ENCODE measurements at regions not wholly inside any gene's neighbourhood (a gene's known extent, or its start where the extent isn't known, plus 50 kb on each side); places are given as distances from the start of the nearest gene placed in this dataset.

DNA sequence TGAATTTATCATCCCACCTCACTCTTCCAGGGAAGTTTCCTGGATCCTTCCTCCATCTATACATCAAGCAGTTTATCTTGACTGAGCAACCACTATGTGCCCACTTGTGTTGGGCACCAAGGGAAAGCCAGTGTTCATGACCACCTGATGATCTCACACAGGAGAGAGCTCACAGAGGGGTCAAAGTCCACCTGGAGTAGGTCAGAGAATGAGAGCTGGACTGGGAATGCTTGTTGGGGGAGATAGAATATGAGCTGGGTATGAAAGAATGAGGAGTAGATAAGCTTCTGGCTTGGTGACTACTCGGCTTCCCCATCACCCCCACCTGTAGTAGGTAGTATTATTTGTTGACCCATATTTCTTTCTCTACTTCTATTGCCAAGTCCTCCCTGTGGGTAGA, 72.2 kb upstream of the CYRIA start:
- Histone ChIP-seq H3F3A (ENCODE audit: insufficient read depth, low read depth) (peaks cover 15% of the 10 kb centered on the region; the same call in 1 of the 2 replicates), H3K27me3 (ENCODE audit: insufficient read depth, low read depth) (no peaks in the 10 kb centered on the region), H4K20me1 (ENCODE audit: insufficient read depth) (no peaks in the 10 kb centered on the region), H3K4me3 (no peak overlapping the region), H3K79me2 (ENCODE audit: low read depth) (no peaks in the 10 kb centered on the region), H3K4me1 (replicated peaks; ENCODE audit: insufficient read depth) (peaks cover 16% of the 10 kb centered on the region), H3K9me2 (ENCODE audit: insufficient read depth) (no peaks in the 10 kb centered on the region), H3K4me2 (no peak overlapping the region), H2AFZ (no peak overlapping the region), H3K36me3 (ENCODE audit: low read depth) (no peaks in the 10 kb centered on the region), H3K27ac (no peak overlapping the region), H3K9me3 (ENCODE audit: insufficient read depth, low read depth) (no peaks in the 10 kb centered on the region)
- CTCF ChIA-PET: interaction anchor here (0.8 kb wide), 1 partner anchor 124 kb away, joined by 4 read pairs; no protein-coding TSS in a partner anchor
- intact Hi-C loops (cut with micrococcal nuclease; ENCODE audit: unreplicated experiment): no loop called here
- POLR2A ChIA-PET (ENCODE audit: unreplicated experiment): no interaction called here
- DNase-seq: peak in 1 of 2 experiments; percentile 38
- TF ChIP-seq, protein P1, sequence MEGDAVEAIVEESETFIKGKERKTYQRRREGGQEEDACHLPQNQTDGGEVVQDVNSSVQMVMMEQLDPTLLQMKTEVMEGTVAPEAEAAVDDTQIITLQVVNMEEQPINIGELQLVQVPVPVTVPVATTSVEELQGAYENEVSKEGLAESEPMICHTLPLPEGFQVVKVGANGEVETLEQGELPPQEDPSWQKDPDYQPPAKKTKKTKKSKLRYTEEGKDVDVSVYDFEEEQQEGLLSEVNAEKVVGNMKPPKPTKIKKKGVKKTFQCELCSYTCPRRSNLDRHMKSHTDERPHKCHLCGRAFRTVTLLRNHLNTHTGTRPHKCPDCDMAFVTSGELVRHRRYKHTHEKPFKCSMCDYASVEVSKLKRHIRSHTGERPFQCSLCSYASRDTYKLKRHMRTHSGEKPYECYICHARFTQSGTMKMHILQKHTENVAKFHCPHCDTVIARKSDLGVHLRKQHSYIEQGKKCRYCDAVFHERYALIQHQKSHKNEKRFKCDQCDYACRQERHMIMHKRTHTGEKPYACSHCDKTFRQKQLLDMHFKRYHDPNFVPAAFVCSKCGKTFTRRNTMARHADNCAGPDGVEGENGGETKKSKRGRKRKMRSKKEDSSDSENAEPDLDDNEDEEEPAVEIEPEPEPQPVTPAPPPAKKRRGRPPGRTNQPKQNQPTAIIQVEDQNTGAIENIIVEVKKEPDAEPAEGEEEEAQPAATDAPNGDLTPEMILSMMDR (conservative IDR thresholded peaks at IDR 0.05): no peak
- no peak for TF ChIP-seq EZH2 (IDR thresholded peaks at IDR 0.05; ENCODE audit: low read depth)
- no TSS peak for BruUV-seq (replicated peaks)

DNA sequence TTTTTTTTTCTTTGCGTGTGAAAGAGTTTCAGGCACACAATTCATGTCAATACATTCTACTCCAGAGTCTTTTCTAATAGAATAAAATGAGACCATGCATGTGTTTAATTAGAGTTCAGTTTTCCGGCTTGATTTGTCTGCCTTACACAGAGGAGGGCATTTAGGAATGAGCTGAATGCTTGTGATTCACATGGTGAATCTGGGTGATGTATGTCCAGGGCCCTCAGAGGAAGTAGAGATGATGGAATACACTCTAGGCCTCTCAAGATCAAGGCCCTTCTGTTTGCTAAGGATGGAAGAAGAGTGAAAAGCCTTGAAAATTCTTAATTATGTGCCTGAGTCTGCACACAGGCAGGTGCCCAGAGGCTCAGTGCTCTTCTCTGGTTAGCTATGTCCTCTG, 71.0 kb upstream of the CYRIA start:
- Histone ChIP-seq H3K4me1 (replicated peaks; ENCODE audit: insufficient read depth) (peaks cover 16% of the 10 kb centered on the region), H3K4me3 (no peak overlapping the region), H3K9me3 (ENCODE audit: insufficient read depth, low read depth) (no peaks in the 10 kb centered on the region), H3F3A (ENCODE audit: insufficient read depth, low read depth) (peaks cover 15% of the 10 kb centered on the region; the same call in 1 of the 2 replicates), H3K4me2 (no peak overlapping the region), H3K79me2 (ENCODE audit: low read depth) (no peaks in the 10 kb centered on the region), H3K27ac (no peak overlapping the region), H2AFZ (no peak overlapping the region), H3K9me2 (ENCODE audit: insufficient read depth) (no peaks in the 10 kb centered on the region), H3K36me3 (ENCODE audit: low read depth) (no peaks in the 10 kb centered on the region), H3K27me3 (ENCODE audit: insufficient read depth, low read depth) (no peaks in the 10 kb centered on the region), H4K20me1 (ENCODE audit: insufficient read depth) (no peaks in the 10 kb centered on the region)
- TF ChIP-seq, protein P1 (conservative IDR thresholded peaks at IDR 0.05): no peak
- TF ChIP-seq EZH2 (IDR thresholded peaks at IDR 0.05; ENCODE audit: low read depth): no peak
- intact Hi-C loops (cut with micrococcal nuclease; ENCODE audit: unreplicated experiment): no loop called here
- CTCF ChIA-PET: no interaction called here
- POLR2A ChIA-PET (ENCODE audit: unreplicated experiment): no interaction called here
- DNase-seq: peak in 1 of 2 experiments; percentile 10
- no TSS peak for BruUV-seq (replicated peaks)

DNA sequence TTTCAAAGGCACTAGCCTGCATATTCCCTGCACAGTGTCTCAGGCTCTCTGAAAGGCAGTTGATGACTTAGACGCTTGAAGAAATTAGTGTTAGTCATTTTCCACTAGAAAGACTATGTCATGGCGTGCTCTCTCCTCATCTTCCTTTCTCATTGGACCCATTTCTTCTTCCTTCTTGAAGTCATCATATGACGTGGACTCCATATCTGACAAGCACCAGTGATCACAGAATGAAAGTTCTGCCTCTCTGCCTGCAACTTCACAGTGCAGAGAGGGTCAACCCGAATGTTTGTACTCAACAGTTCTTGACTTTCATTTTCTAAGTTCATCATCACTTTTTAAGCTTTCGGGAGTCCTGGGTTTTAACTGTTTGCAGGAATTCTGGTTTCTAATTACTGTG, 63.7 kb upstream of the CYRIA start:
- no peak overlapping the region for H3K4me3 ChIP-seq
- no peaks in the 10 kb centered on the region for H3K9me3 ChIP-seq (ENCODE audit: insufficient read depth, low read depth)
- H3K79me2 ChIP-seq (ENCODE audit: low read depth): no peaks in the 10 kb centered on the region
- TF ChIP-seq, protein P1 (conservative IDR thresholded peaks at IDR 0.05): no peak
- TF ChIP-seq EZH2 (IDR thresholded peaks at IDR 0.05; ENCODE audit: low read depth): no peak
- no peak overlapping the region for H3K4me2 ChIP-seq
- no peaks in the 10 kb centered on the region for H3K27me3 ChIP-seq (ENCODE audit: insufficient read depth, low read depth)
- H2AFZ ChIP-seq: no peak overlapping the region
- peak in 1 of 2 experiments; percentile 19 for DNase-seq
- H3K9me2 ChIP-seq (ENCODE audit: insufficient read depth): no peaks in the 10 kb centered on the region
- BruUV-seq (replicated peaks): no TSS peak
- H3K4me1 ChIP-seq (replicated peaks; ENCODE audit: insufficient read depth): no peaks in the 10 kb centered on the region
- H3K36me3 ChIP-seq (ENCODE audit: low read depth): no peaks in the 10 kb centered on the region
- no peaks in the 10 kb centered on the region for H3F3A ChIP-seq (ENCODE audit: insufficient read depth, low read depth)
- H4K20me1 ChIP-seq (ENCODE audit: insufficient read depth): no peaks in the 10 kb centered on the region
- intact Hi-C loops (cut with micrococcal nuclease; ENCODE audit: unreplicated experiment): no loop called here
- no peak overlapping the region for H3K27ac ChIP-seq
- ChIA-PET CTCF (no interaction called here), POLR2A (ENCODE audit: unreplicated experiment) (no interaction called here)

Measured in PC-9 (cell line).